Skeletal muscle satellite cell (primary cell): ENCODE measurements at regions not wholly inside any gene's neighbourhood (a gene's known extent, or its start where the extent isn't known, plus 50 kb on each side); places are given as distances from the start of the nearest gene placed in this dataset.

Experiments
- H3K27me3 ChIP-seq: 2 replicates; pipeline ENCODE4 v1.7.0; 2013; ENCODE audit warnings: low read length; ENCODE audit not compliant: control insufficient read depth, insufficient read depth
- H3K36me3 ChIP-seq: 2 replicates; pipeline ENCODE4 v1.7.0; 2013; ENCODE audit warnings: mild to moderate bottlenecking, control low read depth, low read length; ENCODE audit not compliant: insufficient read depth
- H3K4me1 ChIP-seq: 2 replicates; pipeline ENCODE4 v1.7.0; 2013; ENCODE audit warnings: low read length; ENCODE audit not compliant: control insufficient read depth, insufficient read depth
- H3K4me2 ChIP-seq: 2 replicates; pipeline ENCODE4 v1.7.0; 2013; ENCODE audit warnings: mild to moderate bottlenecking, low read length
- H3K4me3 ChIP-seq: 2 replicates; pipeline ENCODE4 v1.7.0; 2013; ENCODE audit warnings: low read length
- H3K9ac ChIP-seq: 2 replicates; pipeline ENCODE4 v1.7.0; 2013; ENCODE audit warnings: mild to moderate bottlenecking, low read depth, low read length, moderate library complexity
- H3K9me3 ChIP-seq: replicated peaks from 2 replicates; pipeline ENCODE4 v1.7.0; 2013; ENCODE audit warnings: mild to moderate bottlenecking, control low read depth, low read length

- H3K9ac ChIP-seq, result no peak overlapping the region
Measured at GRCh38 chr6:3900744-3901336, 51.7 kb downstream of the FAM50B start.

GRCh38 chr6:3902871-3903648, 53.9 kb downstream of the FAM50B start:
- no peak overlapping the region for H3K9ac ChIP-seq
- H3K27me3 ChIP-seq, result no peaks in the 10 kb centered on the region
- no peak overlapping the region for H3K4me3 ChIP-seq
- H3K36me3 ChIP-seq, result no peaks in the 10 kb centered on the region
- H3K4me2 ChIP-seq, result no peak overlapping the region
- no peaks in the 10 kb centered on the region for H3K9me3 ChIP-seq
- H3K4me1 ChIP-seq, result peaks cover 7% of the 10 kb centered on the region

More at GRCh38 chr6:3900744-3901336, 51.7 kb downstream of the FAM50B start:
- Histone ChIP-seq H3K4me3 (no peak overlapping the region), H3K27me3 (no peaks in the 10 kb centered on the region), H3K9me3 (no peaks in the 10 kb centered on the region), H3K4me2 (no peak overlapping the region), H3K4me1 (peaks cover 1% of the 10 kb centered on the region), H3K36me3 (no peaks in the 10 kb centered on the region)

- H3K4me3 ChIP-seq, result no peak overlapping the region
Measured at GRCh38 chr6:3904518-3904917, 55.3 kb downstream of the FAM50B start.

GRCh38 chr6:3905945-3906845, 57.0 kb downstream of the FAM50B start:
- Histone ChIP-seq H3K27me3 (no peaks in the 10 kb centered on the region), H3K4me1 (peaks cover 26% of the 10 kb centered on the region), H3K4me2 (no peak overlapping the region), H3K9ac (no peak overlapping the region), H3K36me3 (no peaks in the 10 kb centered on the region), H3K9me3 (no peaks in the 10 kb centered on the region), H3K4me3 (no peak overlapping the region)

More at GRCh38 chr6:3904518-3904917, 55.3 kb downstream of the FAM50B start:
- H3K4me1 ChIP-seq, result peaks cover 11% of the 10 kb centered on the region
- H3K4me2 ChIP-seq, result no peak overlapping the region
- H3K36me3 ChIP-seq, result no peaks in the 10 kb centered on the region
- no peaks in the 10 kb centered on the region for H3K27me3 ChIP-seq
- no peaks in the 10 kb centered on the region for H3K9me3 ChIP-seq
- no peak overlapping the region for H3K9ac ChIP-seq

GRCh38 chr6:3906846-3907151, 57.6 kb downstream of the FAM50B start:
- H3K36me3 ChIP-seq, result no peaks in the 10 kb centered on the region
- H3K27me3 ChIP-seq, result no peaks in the 10 kb centered on the region
- no peak overlapping the region for H3K9ac ChIP-seq
- no peak overlapping the region for H3K4me2 ChIP-seq
- H3K9me3 ChIP-seq, result no peaks in the 10 kb centered on the region
- H3K4me3 ChIP-seq, result no peak overlapping the region
- peaks cover 32% of the 10 kb centered on the region for H3K4me1 ChIP-seq

GRCh38 chr6:3908223-3908622, 59.0 kb downstream of the FAM50B start:
- peaks cover 44% of the 10 kb centered on the region for H3K4me1 ChIP-seq
- H3K4me3 ChIP-seq, result no peak overlapping the region
- no peak overlapping the region for H3K4me2 ChIP-seq
- no peaks in the 10 kb centered on the region for H3K36me3 ChIP-seq
- no peak overlapping the region for H3K9ac ChIP-seq
- H3K9me3 ChIP-seq, result no peaks in the 10 kb centered on the region
- no peaks in the 10 kb centered on the region for H3K27me3 ChIP-seq

- Histone ChIP-seq H3K4me2 (no peak overlapping the region), H3K4me3 (no peak overlapping the region), H3K36me3 (no peaks in the 10 kb centered on the region), H3K9ac (no peak overlapping the region), H3K27me3 (no peaks in the 10 kb centered on the region), H3K9me3 (no peaks in the 10 kb centered on the region), H3K4me1 (peaks cover 51% of the 10 kb centered on the region)
Measured at GRCh38 chr6:3908961-3909360, 59.8 kb downstream of the FAM50B start.

- Histone ChIP-seq H3K4me2 (peak overlapping the region; percentile 66), H3K27me3 (no peaks in the 10 kb centered on the region), H3K9me3 (no peaks in the 10 kb centered on the region), H3K4me3 (no peak overlapping the region), H3K9ac (no peak overlapping the region), H3K4me1 (peaks cover 61% of the 10 kb centered on the region), H3K36me3 (no peaks in the 10 kb centered on the region)
Measured at GRCh38 chr6:3910106-3910663, 61.0 kb downstream of the FAM50B start.

GRCh38 chr6:3911130-3911529, 62.0 kb downstream of the FAM50B start:
- peak overlapping the region; percentile 46 for H3K4me3 ChIP-seq

GRCh38 chr6:3911614-3912336, 62.6 kb downstream of the FAM50B start:
- H3K4me3 ChIP-seq, result peak overlapping the region; percentile 46

More at GRCh38 chr6:3911130-3911529, 62.0 kb downstream of the FAM50B start:
- H3K36me3 ChIP-seq, result no peaks in the 10 kb centered on the region
- no peaks in the 10 kb centered on the region for H3K27me3 ChIP-seq
- peak overlapping the region; percentile 43 for H3K9ac ChIP-seq
- peak overlapping the region; percentile 66 for H3K4me2 ChIP-seq
- no peaks in the 10 kb centered on the region for H3K9me3 ChIP-seq
- H3K4me1 ChIP-seq, result peaks cover 61% of the 10 kb centered on the region

More at GRCh38 chr6:3911614-3912336, 62.6 kb downstream of the FAM50B start:
- no peaks in the 10 kb centered on the region for H3K27me3 ChIP-seq
- H3K4me1 ChIP-seq, result peaks cover 58% of the 10 kb centered on the region
- H3K4me2 ChIP-seq, result peak overlapping the region; percentile 66
- no peaks in the 10 kb centered on the region for H3K9me3 ChIP-seq
- peak overlapping the region; percentile 75 for H3K9ac ChIP-seq
- H3K36me3 ChIP-seq, result no peaks in the 10 kb centered on the region
